ENCODE measurements at regions not wholly inside any gene's neighbourhood (a gene's known extent, or its start where the extent isn't known, plus 50 kb on each side); places are given as distances from the start of the nearest gene placed in this dataset.
"Not testable (repeated sequence)": the region's sequence is repeated elsewhere in the genome, so short reads cannot be mapped to it uniquely, and the experiment has no call there.

GRCh38 chr14:65153101-65153500 is 50.8 kb upstream of the MAX start:
- no peak for DNase-seq

GRCh38 chr14:65156568-65157366 is 54.5 kb upstream of the MAX start:
- DNase-seq: no peak

- no peak for DNase-seq
Observed at GRCh38 chr14:65159281-65160062, 57.2 kb upstream of the MAX start.

GRCh38 chr14:65160091-65160490 is 57.8 kb upstream of the MAX start:
- DNase-seq: no peak

- DNase-seq: no peak
Observed at GRCh38 chr14:65162031-65162430, 59.7 kb upstream of the MAX start.

- DNase-seq: peak in 1 of 2 donors; percentile 68
Observed at GRCh38 chr14:65164068-65164824, 61.9 kb upstream of the MAX start.

- DNase-seq: no peak
Observed at GRCh38 chr14:65164825-65165135, 62.5 kb upstream of the MAX start.

- DNase-seq: peak; percentile 37 to 61
Observed at GRCh38 chr14:65167072-65167645, 64.8 kb upstream of the MAX start.

- no peak for DNase-seq
Observed at GRCh38 chr14:65168840-65169239, 66.5 kb upstream of the MAX start.

- no peak for DNase-seq
Observed at GRCh38 chr14:65169351-65169750, 67.0 kb upstream of the MAX start.

GRCh38 chr14:65170318-65170717 is 68.0 kb upstream of the MAX start:
- DNase-seq: no peak

GRCh38 chr14:65170768-65171507 is 68.6 kb upstream of the MAX start:
- peak; percentile 60 to 62 for DNase-seq

- DNase-seq: no peak
Observed at GRCh38 chr14:65173973-65174693, 71.8 kb upstream of the MAX start.

GRCh38 chr14:65174783-65175182 is 72.5 kb upstream of the MAX start:
- no peak for DNase-seq

- DNase-seq: no peak
Observed at GRCh38 chr14:65177551-65177950, 75.2 kb upstream of the MAX start.

GRCh38 chr14:65179231-65179630 is 76.9 kb upstream of the MAX start:
- not testable (repeated sequence) for DNase-seq

- peak; percentile 9 to 36 for DNase-seq
Observed at GRCh38 chr14:65179918-65180724, 77.8 kb upstream of the MAX start.

- no peak for DNase-seq
Observed at GRCh38 chr14:65180725-65181025, 78.4 kb upstream of the MAX start.

GRCh38 chr14:65184032-65184764 is 81.9 kb upstream of the MAX start:
- no peak for DNase-seq

GRCh38 chr14:65185829-65186228 is 83.5 kb upstream of the MAX start:
- DNase-seq: no peak

Data from CD4-positive, alpha-beta T cell treated with Interleukin-4 for 1 hour (primary cell).